ENCODE measurements at regions not wholly inside any gene's neighbourhood (a gene's known extent, or its start where the extent isn't known, plus 50 kb on each side); places are given as distances from the start of the nearest gene placed in this dataset.

- Mint-ChIP-seq H3K36me3 (ENCODE audit: insufficient read depth in 1 of 3, low read depth in 3 of 3) (no peaks in the 10 kb centered on the region), H3K4me1 (no peaks in the 10 kb centered on the region)
- no peak overlapping the region for H3K56ac ChIP-seq (ENCODE audit: insufficient read length, low read depth, low read length)
These were observed 120.1 kb upstream of the ACBD5 start for GRCh38 chr10:27360581-27361172.

More at GRCh38 chr10:27360581-27361172, 120.1 kb upstream of the ACBD5 start:
- no peak overlapping the region for H2BK20ac ChIP-seq (ENCODE audit: low read depth, low read length, poor library complexity, severe bottlenecking)
- H3K27me3 ChIP-seq (ENCODE audit: insufficient read depth, low read length) = no peaks in the 10 kb centered on the region
- no peak overlapping the region for H2AFZ ChIP-seq (ENCODE audit: low read length)
- peak; percentile 71 for DNase-seq
- no peak overlapping the region for H3K4ac ChIP-seq (ENCODE audit: low read depth, low read length)
- no peak overlapping the region for H2BK15ac ChIP-seq (ENCODE audit: low read depth, low read length)
- no peaks in the 10 kb centered on the region for H3K9me3 ChIP-seq (ENCODE audit: control insufficient read depth, low read depth, low read length)
- no peak overlapping the region for H3K9ac ChIP-seq (ENCODE audit: extremely low read depth, insufficient read length, low read length)
- H3K18ac ChIP-seq (ENCODE audit: insufficient read length, low read depth, low read length) = no peak overlapping the region
- no peaks in the 10 kb centered on the region for H3K9me3 Mint-ChIP-seq
- no peak overlapping the region for H2AK5ac ChIP-seq (ENCODE audit: insufficient read length, low read length)
- no peak overlapping the region for H3K27ac Mint-ChIP-seq
- no peak overlapping the region for H2BK5ac ChIP-seq (ENCODE audit: insufficient read length, low read length)
- no peak overlapping the region for H3T11ph ChIP-seq (ENCODE audit: low read length)
- H4K20me1 ChIP-seq (ENCODE audit: control insufficient read depth, insufficient read depth, insufficient read length) = no peaks in the 10 kb centered on the region
- no peaks in the 10 kb centered on the region for H3K4me1 ChIP-seq (ENCODE audit: insufficient read depth, low read length)
- no peak overlapping the region for H3K23ac ChIP-seq (ENCODE audit: insufficient read length, low read depth, low read length)
- no CpG with 5 or more reads among the region's 3 CpGs for WGBS (ENCODE audit: extremely low coverage, insufficient read length, low lambda C conversion rate)
- no peak overlapping the region for H2BK120ac ChIP-seq (ENCODE audit: low read depth, low read length, poor library complexity, severe bottlenecking)
- H2BK12ac ChIP-seq (ENCODE audit: insufficient read length, low read depth, low read length) = no peak overlapping the region
- H3K23me2 ChIP-seq (ENCODE audit: insufficient read length, low read depth, low read length, poor library complexity, severe bottlenecking) = no peaks in the 10 kb centered on the region
- H4K8ac ChIP-seq (replicated peaks; ENCODE audit: insufficient read length, low read depth, low read length) = no peak overlapping the region
- H3K27me3 Mint-ChIP-seq (ENCODE audit: low read depth) = no peaks in the 10 kb centered on the region
- TF ChIP-seq CTCF (conservative IDR thresholded peaks at IDR 0.05) = peak; percentile 97
- H3K4me3 Mint-ChIP-seq = no peak overlapping the region
- no peak overlapping the region for H3K27ac ChIP-seq (ENCODE audit: insufficient read length, low read depth, low read length)
- H3K79me2 ChIP-seq (ENCODE audit: insufficient read depth, low read length) = no peaks in the 10 kb centered on the region
- no peak overlapping the region for H4K5ac ChIP-seq (ENCODE audit: insufficient read length, low read depth, low read length)
- no peaks in the 10 kb centered on the region for H3K79me1 ChIP-seq (ENCODE audit: insufficient read depth, low read depth, low read length, poor library complexity, severe bottlenecking)
- H4K91ac ChIP-seq (ENCODE audit: insufficient read length, low read depth, low read length) = no peak overlapping the region
- H3K14ac ChIP-seq (ENCODE audit: insufficient read depth, low read length) = no peak overlapping the region
- H3K4me2 ChIP-seq (ENCODE audit: insufficient read depth, insufficient read length, low read length) = no peak overlapping the region
